ENCODE measurements at regions not wholly inside any gene's neighbourhood (a gene's known extent, or its start where the extent isn't known, plus 50 kb on each side); places are given as distances from the start of the nearest gene placed in this dataset.

DNA sequence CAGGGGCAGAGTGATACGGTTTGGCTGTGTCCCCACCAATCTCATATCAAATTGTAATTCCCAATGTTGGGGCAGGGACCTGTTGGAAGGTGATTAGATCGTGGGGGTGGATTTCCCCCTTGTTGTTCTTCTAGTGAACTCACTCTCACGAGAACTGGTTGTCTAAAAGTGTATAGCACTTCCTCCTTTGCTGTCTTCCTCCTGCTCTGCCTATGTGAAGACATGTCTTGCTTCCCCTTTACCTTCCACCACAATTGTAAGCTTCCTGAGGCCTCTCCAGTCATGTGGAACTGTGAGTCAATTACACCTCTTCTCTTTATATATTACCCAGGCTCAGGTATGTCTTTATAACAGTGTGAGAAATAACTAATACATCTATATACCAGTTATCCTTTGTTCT, 706.4 kb upstream of the KLHL1 start:
- H3K36me3 ChIP-seq (ENCODE audit: insufficient read depth, insufficient read length, low read length), result no peaks in the 10 kb centered on the region
- H3K9ac ChIP-seq (ENCODE audit: insufficient read length, low read depth), result no peak overlapping the region
- TF ChIP-seq YY1 (IDR thresholded peaks at IDR 0.05; ENCODE audit: insufficient read depth, insufficient read length) (no peak), ZNF274 (IDR thresholded peaks at IDR 0.05; ENCODE audit: low read depth, low read length) (no peak), SUZ12 (IDR thresholded peaks at IDR 0.05; ENCODE audit: extremely low read depth, insufficient read depth, insufficient read length) (no peak)
- DNase-seq (ENCODE audit: low read depth, low spot score), result no peak
- H3K27me3 ChIP-seq (ENCODE audit: insufficient read depth, insufficient read length), result no peaks in the 10 kb centered on the region
- H3K9me3 ChIP-seq (ENCODE audit: insufficient read depth, low read length), result no peaks in the 10 kb centered on the region
- H3K4me1 ChIP-seq (ENCODE audit: insufficient read depth, insufficient read length), result no peaks in the 10 kb centered on the region
- H3K4me3 ChIP-seq (ENCODE audit: insufficient read length, low read depth), result no peak overlapping the region

DNA sequence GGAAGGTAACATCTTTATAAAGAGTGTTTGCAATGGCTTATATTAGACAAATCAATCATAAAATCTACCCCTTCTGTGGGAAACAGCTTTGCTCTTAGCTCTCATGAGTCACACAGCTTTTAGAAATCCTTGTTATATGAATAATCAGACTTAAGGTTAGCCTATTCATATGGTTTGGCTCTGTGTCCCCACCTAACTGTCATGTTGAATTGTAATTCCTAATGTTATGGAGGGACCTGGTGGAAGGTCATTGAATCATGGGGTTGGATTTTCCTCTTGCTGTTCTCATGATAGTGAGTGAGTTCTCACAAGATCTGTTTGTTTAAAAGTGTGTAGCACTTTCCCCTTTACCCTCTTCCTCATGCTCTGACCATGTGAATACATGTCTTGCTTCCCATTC, 704.2 kb upstream of the KLHL1 start:
- DNase-seq (ENCODE audit: low read depth, low spot score), result no peak
- Histone ChIP-seq H3K4me3 (ENCODE audit: insufficient read length, low read depth) (no peak overlapping the region), H3K27me3 (ENCODE audit: insufficient read depth, insufficient read length) (no peaks in the 10 kb centered on the region), H3K9ac (ENCODE audit: insufficient read length, low read depth) (no peak overlapping the region), H3K4me1 (ENCODE audit: insufficient read depth, insufficient read length) (no peaks in the 10 kb centered on the region), H3K9me3 (ENCODE audit: insufficient read depth, low read length) (no peaks in the 10 kb centered on the region), H3K36me3 (ENCODE audit: insufficient read depth, insufficient read length, low read length) (no peaks in the 10 kb centered on the region)
- no peak for TF ChIP-seq YY1 (IDR thresholded peaks at IDR 0.05; ENCODE audit: insufficient read depth, insufficient read length)
- no peak for TF ChIP-seq SUZ12 (IDR thresholded peaks at IDR 0.05; ENCODE audit: extremely low read depth, insufficient read depth, insufficient read length)
- TF ChIP-seq ZNF274 (IDR thresholded peaks at IDR 0.05; ENCODE audit: low read depth, low read length), result no peak

DNA sequence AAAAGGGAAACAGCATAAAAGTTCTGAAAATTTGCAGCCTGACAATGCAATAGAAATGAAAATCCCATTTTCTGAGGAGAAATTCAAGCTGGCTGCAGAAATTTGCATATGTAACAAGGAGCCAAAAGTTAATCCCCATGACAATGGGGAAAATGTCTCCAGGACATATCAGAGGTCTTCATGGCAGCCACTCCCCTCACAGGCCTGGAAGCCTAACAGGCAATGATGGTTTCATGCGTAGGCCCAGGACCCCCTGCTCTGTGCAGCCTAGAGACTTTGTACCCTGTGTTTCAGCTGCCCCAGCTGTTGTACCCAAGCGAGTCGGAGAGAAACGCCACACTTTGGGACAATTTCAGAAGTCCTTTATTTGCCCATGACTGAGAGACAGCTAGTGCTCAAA, 701.3 kb upstream of the KLHL1 start:
- Histone ChIP-seq H3K4me3 (ENCODE audit: insufficient read length, low read depth) (no peak overlapping the region), H3K9me3 (ENCODE audit: insufficient read depth, low read length) (no peaks in the 10 kb centered on the region), H3K27me3 (ENCODE audit: insufficient read depth, insufficient read length) (no peaks in the 10 kb centered on the region), H3K4me1 (ENCODE audit: insufficient read depth, insufficient read length) (no peaks in the 10 kb centered on the region), H3K36me3 (ENCODE audit: insufficient read depth, insufficient read length, low read length) (no peaks in the 10 kb centered on the region), H3K9ac (ENCODE audit: insufficient read length, low read depth) (no peak overlapping the region)
- TF ChIP-seq ZNF274 (IDR thresholded peaks at IDR 0.05; ENCODE audit: low read depth, low read length) (no peak), YY1 (IDR thresholded peaks at IDR 0.05; ENCODE audit: insufficient read depth, insufficient read length) (no peak), SUZ12 (IDR thresholded peaks at IDR 0.05; ENCODE audit: extremely low read depth, insufficient read depth, insufficient read length) (no peak)
- peak; percentile 16 for DNase-seq (ENCODE audit: low read depth, low spot score)

DNA sequence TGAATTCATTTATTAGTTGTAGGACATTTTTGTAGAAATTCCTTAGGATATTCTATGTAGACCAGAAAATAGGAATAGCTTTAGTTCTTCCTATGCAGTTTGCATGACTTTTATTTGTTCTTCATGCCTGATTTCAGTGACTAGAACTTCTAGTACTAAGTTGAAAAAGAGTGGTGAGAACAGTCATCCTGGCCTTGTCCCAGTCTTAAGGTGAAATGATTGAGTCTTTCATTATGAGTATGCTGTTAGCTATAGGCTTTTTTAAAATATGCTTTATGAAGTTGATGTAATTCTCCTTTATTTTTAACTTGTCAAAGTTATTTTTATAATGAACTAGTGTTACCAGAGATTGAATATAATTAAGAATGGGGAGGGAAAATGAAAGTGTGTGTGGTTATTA, 690.1 kb upstream of the KLHL1 start:
- TF ChIP-seq YY1 (IDR thresholded peaks at IDR 0.05; ENCODE audit: insufficient read depth, insufficient read length), result no peak
- TF ChIP-seq ZNF274 (IDR thresholded peaks at IDR 0.05; ENCODE audit: low read depth, low read length), result no peak
- TF ChIP-seq SUZ12 (IDR thresholded peaks at IDR 0.05; ENCODE audit: extremely low read depth, insufficient read depth, insufficient read length), result no peak
- no peak for DNase-seq (ENCODE audit: low read depth, low spot score)
- H3K36me3 ChIP-seq (ENCODE audit: insufficient read depth, insufficient read length, low read length), result no peaks in the 10 kb centered on the region

DNA sequence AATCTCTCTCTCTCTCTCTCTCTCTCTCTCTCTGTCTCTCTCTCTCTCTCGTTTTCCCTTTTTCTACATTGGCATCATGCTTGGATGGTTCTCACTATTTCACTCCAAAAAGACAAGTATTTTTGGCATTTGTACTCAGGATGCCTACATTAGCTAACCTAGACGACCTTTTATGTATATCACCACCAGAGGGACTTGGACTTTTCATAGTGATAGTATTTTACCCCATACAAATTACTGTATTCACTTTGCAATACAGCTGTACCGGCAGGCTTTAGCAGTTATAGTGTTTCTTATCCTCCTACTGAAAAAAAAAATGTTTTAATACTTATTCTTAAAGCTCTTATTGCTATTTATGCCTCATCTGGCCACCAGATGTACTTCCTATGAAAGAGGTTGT, 687.2 kb upstream of the KLHL1 start:
- no peak for DNase-seq (ENCODE audit: low read depth, low spot score)

More for the DNA sequence above, 690.1 kb upstream of the KLHL1 start:
- no peaks in the 10 kb centered on the region for H3K4me1 ChIP-seq (ENCODE audit: insufficient read depth, insufficient read length)
- H3K9ac ChIP-seq (ENCODE audit: insufficient read length, low read depth), result no peak overlapping the region
- no peak overlapping the region for H3K4me3 ChIP-seq (ENCODE audit: insufficient read length, low read depth)
- no peaks in the 10 kb centered on the region for H3K9me3 ChIP-seq (ENCODE audit: insufficient read depth, low read length)
- H3K27me3 ChIP-seq (ENCODE audit: insufficient read depth, insufficient read length), result no peaks in the 10 kb centered on the region

DNA sequence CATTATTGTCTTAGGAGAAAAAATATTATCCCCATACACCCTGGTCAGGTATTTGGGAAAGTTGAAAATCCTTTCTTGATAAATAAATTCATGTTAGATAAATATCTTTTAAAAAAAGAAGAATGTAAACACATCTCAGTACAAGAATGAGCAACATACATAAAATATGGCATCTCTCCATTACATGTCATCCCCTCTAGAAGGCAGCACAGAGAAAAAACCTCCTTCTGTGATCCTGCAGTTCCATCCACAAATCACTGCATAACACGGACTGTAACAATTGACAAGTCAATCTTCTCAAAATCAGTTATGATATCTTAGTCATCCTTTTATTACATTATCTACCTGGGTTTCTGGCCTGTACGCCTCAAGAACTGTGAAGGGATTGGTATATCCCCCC, 683.9 kb upstream of the KLHL1 start:
- Histone ChIP-seq H3K27me3 (ENCODE audit: insufficient read depth, insufficient read length) (no peaks in the 10 kb centered on the region), H3K4me1 (ENCODE audit: insufficient read depth, insufficient read length) (no peaks in the 10 kb centered on the region), H3K9ac (ENCODE audit: insufficient read length, low read depth) (no peak overlapping the region), H3K4me3 (ENCODE audit: insufficient read length, low read depth) (no peak overlapping the region), H3K9me3 (ENCODE audit: insufficient read depth, low read length) (no peaks in the 10 kb centered on the region), H3K36me3 (ENCODE audit: insufficient read depth, insufficient read length, low read length) (no peaks in the 10 kb centered on the region)
- TF ChIP-seq SUZ12 (IDR thresholded peaks at IDR 0.05; ENCODE audit: extremely low read depth, insufficient read depth, insufficient read length) (no peak), YY1 (IDR thresholded peaks at IDR 0.05; ENCODE audit: insufficient read depth, insufficient read length) (no peak), ZNF274 (IDR thresholded peaks at IDR 0.05; ENCODE audit: low read depth, low read length) (no peak)
- DNase-seq (ENCODE audit: low read depth, low spot score), result no peak

More for the DNA sequence above, 687.2 kb upstream of the KLHL1 start:
- Histone ChIP-seq H3K9me3 (ENCODE audit: insufficient read depth, low read length) (no peaks in the 10 kb centered on the region), H3K9ac (ENCODE audit: insufficient read length, low read depth) (no peak overlapping the region), H3K4me3 (ENCODE audit: insufficient read length, low read depth) (no peak overlapping the region), H3K4me1 (ENCODE audit: insufficient read depth, insufficient read length) (no peaks in the 10 kb centered on the region), H3K27me3 (ENCODE audit: insufficient read depth, insufficient read length) (no peaks in the 10 kb centered on the region), H3K36me3 (ENCODE audit: insufficient read depth, insufficient read length, low read length) (no peaks in the 10 kb centered on the region)
- no peak for TF ChIP-seq YY1 (IDR thresholded peaks at IDR 0.05; ENCODE audit: insufficient read depth, insufficient read length)
- no peak for TF ChIP-seq ZNF274 (IDR thresholded peaks at IDR 0.05; ENCODE audit: low read depth, low read length)
- TF ChIP-seq SUZ12 (IDR thresholded peaks at IDR 0.05; ENCODE audit: extremely low read depth, insufficient read depth, insufficient read length), result no peak

DNA sequence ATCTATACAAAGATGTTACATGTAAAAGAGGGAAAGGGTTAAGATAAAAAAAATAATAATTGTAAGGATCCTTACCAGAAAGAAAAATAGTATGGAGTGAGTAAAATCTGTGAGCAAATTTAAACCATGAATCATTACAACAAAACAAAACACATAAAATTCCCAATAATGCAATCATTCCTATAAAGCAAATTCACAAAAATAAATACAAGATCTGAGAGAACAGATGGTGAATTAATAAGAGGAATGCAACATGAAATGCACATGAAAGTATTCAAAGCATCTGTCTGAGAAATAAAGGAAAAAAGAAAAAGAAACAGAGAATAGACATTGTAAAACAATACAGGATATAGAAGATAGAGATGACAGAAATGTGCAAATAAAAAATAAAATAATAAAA, 681.5 kb upstream of the KLHL1 start:
- no peak overlapping the region for H3K9ac ChIP-seq (ENCODE audit: insufficient read length, low read depth)
- TF ChIP-seq SUZ12 (IDR thresholded peaks at IDR 0.05; ENCODE audit: extremely low read depth, insufficient read depth, insufficient read length), result no peak
- no peak for TF ChIP-seq ZNF274 (IDR thresholded peaks at IDR 0.05; ENCODE audit: low read depth, low read length)
- no peak for TF ChIP-seq YY1 (IDR thresholded peaks at IDR 0.05; ENCODE audit: insufficient read depth, insufficient read length)
- no peaks in the 10 kb centered on the region for H3K9me3 ChIP-seq (ENCODE audit: insufficient read depth, low read length)
- no peaks in the 10 kb centered on the region for H3K4me1 ChIP-seq (ENCODE audit: insufficient read depth, insufficient read length)
- no peak overlapping the region for H3K4me3 ChIP-seq (ENCODE audit: insufficient read length, low read depth)
- H3K27me3 ChIP-seq (ENCODE audit: insufficient read depth, insufficient read length), result no peaks in the 10 kb centered on the region
- DNase-seq (ENCODE audit: low read depth, low spot score), result no peak
- H3K36me3 ChIP-seq (ENCODE audit: insufficient read depth, insufficient read length, low read length), result no peaks in the 10 kb centered on the region

DNA sequence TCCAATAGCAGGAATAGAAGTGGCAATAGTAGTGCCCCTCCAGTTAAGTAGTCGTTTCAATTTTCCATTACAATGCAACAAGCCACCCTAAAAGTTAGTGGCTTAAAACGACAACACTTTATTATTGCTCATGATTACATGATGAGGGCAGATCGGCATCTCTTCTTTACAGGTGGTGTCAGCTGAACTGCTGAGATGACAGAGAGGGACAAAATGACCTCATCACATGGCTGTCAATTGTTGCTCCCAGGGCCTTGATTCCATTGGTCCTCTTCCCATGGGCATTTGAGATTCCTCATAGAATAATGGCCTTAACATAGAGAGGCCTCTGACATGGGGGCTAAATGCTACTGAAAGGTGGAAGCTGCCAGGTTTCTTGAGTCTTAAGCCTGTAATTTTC, 679.8 kb upstream of the KLHL1 start:
- no peaks in the 10 kb centered on the region for H3K27me3 ChIP-seq (ENCODE audit: insufficient read depth, insufficient read length)

More for the DNA sequence above, 679.8 kb upstream of the KLHL1 start:
- Histone ChIP-seq H3K4me1 (ENCODE audit: insufficient read depth, insufficient read length) (no peaks in the 10 kb centered on the region), H3K9me3 (ENCODE audit: insufficient read depth, low read length) (no peaks in the 10 kb centered on the region), H3K9ac (ENCODE audit: insufficient read length, low read depth) (no peak overlapping the region), H3K36me3 (ENCODE audit: insufficient read depth, insufficient read length, low read length) (no peaks in the 10 kb centered on the region), H3K4me3 (ENCODE audit: insufficient read length, low read depth) (no peak overlapping the region)
- TF ChIP-seq ZNF274 (IDR thresholded peaks at IDR 0.05; ENCODE audit: low read depth, low read length) (no peak), YY1 (IDR thresholded peaks at IDR 0.05; ENCODE audit: insufficient read depth, insufficient read length) (no peak), SUZ12 (IDR thresholded peaks at IDR 0.05; ENCODE audit: extremely low read depth, insufficient read depth, insufficient read length) (no peak)
- DNase-seq (ENCODE audit: low read depth, low spot score), result no peak
